Motor neuron (in vitro differentiated cells): ENCODE measurements at regions not wholly inside any gene's neighbourhood (a gene's known extent, or its start where the extent isn't known, plus 50 kb on each side); places are given as distances from the start of the nearest gene placed in this dataset.

Experiments
- ATAC-seq, 8 experiments: fragments of 200-7000 bp; cut with Tn5 transposase; replicated peaks in 6 of 8; 2 replicates each; pipeline ENCODE4 v1.8.0; 2021; ENCODE audit warnings: mild to moderate bottlenecking in 8 of 8, moderate library complexity in 8 of 8
- H3K27ac ChIP-seq, 2 donors: fragments of 250-450 bp; sonication (Bioruptor Pico); 2 replicates each; pipeline ENCODE4 v1.9.0; 2021; ENCODE audit warnings: antibody characterized with exemption in 2 of 2, mild to moderate bottlenecking in 2 of 2, moderate library complexity in 1 of 2
- H3K4me1 ChIP-seq, 2 donors: fragments of 250-450 bp; sonication (Bioruptor Pico); replicated peaks in 1 of 2; 2 replicates each; pipeline ENCODE4 v1.6.1; 2021; ENCODE audit warnings: antibody characterized with exemption in 2 of 2, mild to moderate bottlenecking in 2 of 2, moderate library complexity in 1 of 2
- H3K4me3 ChIP-seq, 5 donors: fragments of 250-450 bp; sonication (Bioruptor Pico); 2 replicates each; pipeline ENCODE4 v1.9.0; 2021; ENCODE audit warnings: antibody characterized with exemption in 5 of 5, mild to moderate bottlenecking in 5 of 5, moderate library complexity in 4 of 5
- WGBS, 10 experiments: fragments of 450-650 bp; shearing (Covaris generic); methylation state at CpG; one replicate each; pipeline ENCODE4 v1.0.0; 2022; 5-methylcytosine and 5-hydroxymethylcytosine counted together
- in situ Hi-C, 9 experiments: fragments of 400-800 bp; cut with MboI; loops; one replicate each; pipeline ENCODE4 v1.15.0; 2021; ENCODE audit warnings: low sequenced_read_pairs in 9 of 9, low pct_unique_long_range_greater_than_20kb in 2 of 9; ENCODE audit not compliant: unreplicated experiment in 9 of 9

GRCh38 chr20:60509407-60509806, 551.2 kb downstream of the CDH26 start:
- WGBS, 10 experiments: 28 to 100% (median 57%) methylated on average over 1 to 4 of the region's 4 CpGs; no CpG with 5 or more reads in 4 of the 10 experiments

GRCh38 chr20:60510356-60510755, 552.1 kb downstream of the CDH26 start:
- no peak overlapping the region for H3K4me3 ChIP-seq
- H3K27ac ChIP-seq: no peak overlapping the region
- in situ Hi-C loops: no loop called here
- peak in 1 of 8 experiments; percentile 24 for ATAC-seq
- 21 to 100% (median 75%) methylated on average over 1 to 4 of the region's 4 CpGs; no CpG with 5 or more reads in 1 of the 10 experiments for WGBS, 10 experiments
- peaks cover 17 to 23% of the 10 kb centered on the region in 2 donors for H3K4me1 ChIP-seq

More at GRCh38 chr20:60509407-60509806, 551.2 kb downstream of the CDH26 start:
- no peak overlapping the region for H3K4me3 ChIP-seq
- in situ Hi-C loops: no loop called here
- peaks cover 17 to 23% of the 10 kb centered on the region in 2 donors for H3K4me1 ChIP-seq
- H3K27ac ChIP-seq: no peak overlapping the region
- ATAC-seq: no peak

GRCh38 chr20:60512443-60512842, 554.2 kb downstream of the CDH26 start:
- Histone ChIP-seq H3K4me3 (no peak overlapping the region), H3K4me1 (peaks cover 16 to 22% of the 10 kb centered on the region in 2 donors), H3K27ac (no peak overlapping the region)
- ATAC-seq: peak; percentile 83 to 99 (median 94)
- in situ Hi-C loops: no loop called here
- WGBS, 10 experiments: 0 to 40% (median 26%) methylated on average over 2 to 4 of the region's 4 CpGs; no CpG with 5 or more reads in 1 of the 10 experiments

GRCh38 chr20:60513141-60513540, 554.9 kb downstream of the CDH26 start:
- peak in 1 of 8 experiments; percentile 12 for ATAC-seq
- H3K4me1 ChIP-seq: peaks cover 12 to 18% of the 10 kb centered on the region in 2 donors
- no peak overlapping the region for H3K27ac ChIP-seq
- in situ Hi-C loops: no loop called here
- 0 to 93% (median 44%) methylated on average over 1 to 3 of the region's 3 CpGs; no CpG with 5 or more reads in 3 of the 10 experiments for WGBS, 10 experiments
- no peak overlapping the region for H3K4me3 ChIP-seq

- in situ Hi-C loops: no loop called here
- peaks cover 8 to 11% of the 10 kb centered on the region in 2 donors for H3K4me1 ChIP-seq
- 24 to 96% (median 71%) methylated on average over 2 of the region's 2 CpGs; no CpG with 5 or more reads in 2 of the 10 experiments for whole genome bisulfite sequencing, 10 experiments
- no peak for ATAC-seq
- H3K4me3 ChIP-seq: no peak overlapping the region
- H3K27ac ChIP-seq: no peak overlapping the region
Measured at GRCh38 chr20:60516442-60516841, 558.2 kb downstream of the CDH26 start.

- H3K4me1 ChIP-seq: peaks cover 1% of the 10 kb centered on the region in 2 donors
- in situ Hi-C loops: no loop called here
- 0 to 100% (median 79%) methylated on average over 1 of the region's 1 CpG; no CpG with 5 or more reads in 4 of the 10 experiments for WGBS, 10 experiments
- no peak for ATAC-seq
- no peak overlapping the region for H3K4me3 ChIP-seq
- H3K27ac ChIP-seq: no peak overlapping the region
Measured at GRCh38 chr20:60518022-60518421, 559.8 kb downstream of the CDH26 start.

- Histone ChIP-seq H3K27ac (no peak overlapping the region), H3K4me1 (no peaks in the 10 kb centered on the region), H3K4me3 (no peak overlapping the region)
- WGBS, 10 experiments: 21 to 100% (median 79%) methylated on average over 2 of the region's 2 CpGs; no CpG with 5 or more reads in 1 of the 10 experiments
- in situ Hi-C loops: no loop called here
- no peak for ATAC-seq
Measured at GRCh38 chr20:60525397-60525796, 567.2 kb downstream of the CDH26 start.

GRCh38 chr20:60527656-60528055, 569.4 kb downstream of the CDH26 start:
- ATAC-seq: no peak
- no peak overlapping the region for H3K27ac ChIP-seq
- in situ Hi-C loops: no loop called here
- H3K4me1 ChIP-seq: no peaks in the 10 kb centered on the region
- WGBS, 10 experiments: 33 to 100% (median 57%) methylated on average over 1 to 5 of the region's 7 CpGs; no CpG with 5 or more reads in 1 of the 10 experiments
- H3K4me3 ChIP-seq: no peak overlapping the region

- ATAC-seq: no peak
Measured at GRCh38 chr20:60528141-60528540, 569.9 kb downstream of the CDH26 start.

GRCh38 chr20:60529149-60529548, 570.9 kb downstream of the CDH26 start:
- Histone ChIP-seq H3K4me1 (no peaks in the 10 kb centered on the region), H3K27ac (no peak overlapping the region), H3K4me3 (no peak overlapping the region)
- 13 to 79% (median 33%) methylated on average over 1 to 5 of the region's 5 CpGs; no CpG with 5 or more reads in 3 of the 10 experiments for WGBS, 10 experiments
- ATAC-seq: no peak
- in situ Hi-C loops: no loop called here

More at GRCh38 chr20:60528141-60528540, 569.9 kb downstream of the CDH26 start:
- Histone ChIP-seq H3K27ac (no peak overlapping the region), H3K4me3 (no peak overlapping the region), H3K4me1 (no peaks in the 10 kb centered on the region)
- in situ Hi-C loops: no loop called here
- 37 to 77% (median 57%) methylated on average over 2 to 5 of the region's 5 CpGs; no CpG with 5 or more reads in 6 of the 10 experiments for WGBS, 10 experiments

- Histone ChIP-seq H3K4me1 (no peaks in the 10 kb centered on the region), H3K4me3 (no peak overlapping the region), H3K27ac (no peak overlapping the region)
- in situ Hi-C loops: no loop called here
- 23 to 100% (median 69%) methylated on average over 1 to 3 of the region's 3 CpGs; no CpG with 5 or more reads in 3 of the 10 experiments for WGBS, 10 experiments
- ATAC-seq: peak in 2 of 8 experiments; percentile 38 to 56
Measured at GRCh38 chr20:60535211-60535610, 577.0 kb downstream of the CDH26 start.

- in situ Hi-C loops: no loop called here
- H3K27ac ChIP-seq: no peak overlapping the region
- peak in 4 of 8 experiments; percentile 36 to 91 (median 82) for ATAC-seq
- peaks cover 8 to 9% of the 10 kb centered on the region in 2 donors for H3K4me1 ChIP-seq
- H3K4me3 ChIP-seq: no peak overlapping the region
- WGBS, 10 experiments: 0 to 80% (median 55%) methylated on average over 1 to 3 of the region's 3 CpGs
Measured at GRCh38 chr20:60540591-60540990, 582.4 kb downstream of the CDH26 start.

- peak in 4 of 8 experiments; percentile 27 to 77 (median 63) for ATAC-seq
- 8 to 67% (median 25%) methylated on average over 1 to 5 of the region's 5 CpGs; no CpG with 5 or more reads in 1 of the 10 experiments for WGBS, 10 experiments
- Histone ChIP-seq H3K27ac (no peak overlapping the region), H3K4me1 (peaks cover 8 to 9% of the 10 kb centered on the region in 2 donors), H3K4me3 (no peak overlapping the region)
- in situ Hi-C loops: no loop called here
Measured at GRCh38 chr20:60541991-60542390, 583.8 kb downstream of the CDH26 start.

- ATAC-seq: no peak
- Histone ChIP-seq H3K4me3 (no peak overlapping the region), H3K4me1 (peaks cover 8 to 9% of the 10 kb centered on the region in 2 donors), H3K27ac (no peak overlapping the region)
- WGBS, 10 experiments: 33 to 100% (median 69%) methylated on average over 1 to 2 of the region's 3 CpGs; no CpG with 5 or more reads in 4 of the 10 experiments
- in situ Hi-C loops: no loop called here
Measured at GRCh38 chr20:60543598-60543997, 585.4 kb downstream of the CDH26 start.
